Upper lobe of right lung (tissue), 1 donor: ENCODE measurements at regions not wholly inside any gene's neighbourhood (a gene's known extent, or its start where the extent isn't known, plus 50 kb on each side); places are given as distances from the start of the nearest gene placed in this dataset.
A peak's percentile ranks its signal among the peaks of the same experiment; 100 is the strongest.
"Not testable (repeated sequence)": the region's sequence is repeated elsewhere in the genome, so short reads cannot be mapped to it uniquely, and the experiment has no call there.

Experiments used
- ATAC-seq: fragments of 200-7000 bp; cut with Tn5 transposase; one replicate; pipeline ENCODE4 v1.9.1; 2020; ENCODE audit warnings: mild to moderate bottlenecking, moderate library complexity
- DNase-seq: peaks from one replicate; pipeline ENCODE4 v3.0.0-alpha.2; 2020
- H3K27ac ChIP-seq: fragments of 200-600 bp; one replicate; pipeline ENCODE4 v1.8.0; 2022
- H3K27me3 ChIP-seq: fragments of 200-600 bp; one replicate; pipeline ENCODE4 v1.8.0; 2022; ENCODE audit warnings: mild to moderate bottlenecking
- H3K36me3 ChIP-seq: fragments of 200-600 bp; one replicate; pipeline ENCODE4 v1.8.0; 2022
- H3K4me1 ChIP-seq: fragments of 200-600 bp; one replicate; pipeline ENCODE4 v1.8.0; 2022
- H3K4me3 ChIP-seq: fragments of 200-600 bp; one replicate; pipeline ENCODE4 v1.8.0; 2022; ENCODE audit warnings: mild to moderate bottlenecking
- H3K9me3 ChIP-seq: fragments of 200-600 bp; one replicate; pipeline ENCODE4 v1.8.0; 2022
- intact Hi-C: fragments of 100-400 bp; cut with DNase I; formaldehyde crosslinking; loops from one replicate; pipeline ENCODE4 v1.11.0; 2022
- donor health status: DM: no; HTN: yes; CAD: no; lungs with severe emphysema.

GRCh38 chr7:55702831-55703230 lies 130.5 kb upstream of the VOPP1 start:
- intact Hi-C loops, H3K36me3 ChIP-seq, H3K9me3 ChIP-seq, H3K4me1 ChIP-seq, H3K27ac ChIP-seq, DNase-seq, H3K4me3 ChIP-seq, H3K27me3 ChIP-seq, ATAC-seq: not testable (repeated sequence)

GRCh38 chr7:55699450-55699842 lies 127.1 kb upstream of the VOPP1 start:
- DNase-seq, H3K36me3 ChIP-seq, H3K27me3 ChIP-seq, ATAC-seq, H3K4me1 ChIP-seq, H3K9me3 ChIP-seq, intact Hi-C loops, H3K27ac ChIP-seq, H3K4me3 ChIP-seq: not testable (repeated sequence)

GRCh38 chr7:55698607-55699449 lies 126.5 kb upstream of the VOPP1 start:
- DNase-seq, ATAC-seq, H3K4me3 ChIP-seq, H3K9me3 ChIP-seq, intact Hi-C loops, H3K4me1 ChIP-seq, H3K36me3 ChIP-seq, H3K27me3 ChIP-seq, H3K27ac ChIP-seq: not testable (repeated sequence)

GRCh38 chr7:55695893-55696701 lies 123.8 kb upstream of the VOPP1 start:
- ATAC-seq, H3K4me1 ChIP-seq, H3K27me3 ChIP-seq, DNase-seq, H3K9me3 ChIP-seq, intact Hi-C loops, H3K36me3 ChIP-seq, H3K4me3 ChIP-seq, H3K27ac ChIP-seq: not testable (repeated sequence)

- intact Hi-C loops, H3K36me3 ChIP-seq, H3K4me3 ChIP-seq, H3K27ac ChIP-seq, H3K9me3 ChIP-seq, H3K27me3 ChIP-seq, H3K4me1 ChIP-seq, DNase-seq: not testable (repeated sequence)
- ATAC-seq: peak; percentile 74
These were observed 122.2 kb upstream of the VOPP1 start for GRCh38 chr7:55694484-55694883.

DNA sequence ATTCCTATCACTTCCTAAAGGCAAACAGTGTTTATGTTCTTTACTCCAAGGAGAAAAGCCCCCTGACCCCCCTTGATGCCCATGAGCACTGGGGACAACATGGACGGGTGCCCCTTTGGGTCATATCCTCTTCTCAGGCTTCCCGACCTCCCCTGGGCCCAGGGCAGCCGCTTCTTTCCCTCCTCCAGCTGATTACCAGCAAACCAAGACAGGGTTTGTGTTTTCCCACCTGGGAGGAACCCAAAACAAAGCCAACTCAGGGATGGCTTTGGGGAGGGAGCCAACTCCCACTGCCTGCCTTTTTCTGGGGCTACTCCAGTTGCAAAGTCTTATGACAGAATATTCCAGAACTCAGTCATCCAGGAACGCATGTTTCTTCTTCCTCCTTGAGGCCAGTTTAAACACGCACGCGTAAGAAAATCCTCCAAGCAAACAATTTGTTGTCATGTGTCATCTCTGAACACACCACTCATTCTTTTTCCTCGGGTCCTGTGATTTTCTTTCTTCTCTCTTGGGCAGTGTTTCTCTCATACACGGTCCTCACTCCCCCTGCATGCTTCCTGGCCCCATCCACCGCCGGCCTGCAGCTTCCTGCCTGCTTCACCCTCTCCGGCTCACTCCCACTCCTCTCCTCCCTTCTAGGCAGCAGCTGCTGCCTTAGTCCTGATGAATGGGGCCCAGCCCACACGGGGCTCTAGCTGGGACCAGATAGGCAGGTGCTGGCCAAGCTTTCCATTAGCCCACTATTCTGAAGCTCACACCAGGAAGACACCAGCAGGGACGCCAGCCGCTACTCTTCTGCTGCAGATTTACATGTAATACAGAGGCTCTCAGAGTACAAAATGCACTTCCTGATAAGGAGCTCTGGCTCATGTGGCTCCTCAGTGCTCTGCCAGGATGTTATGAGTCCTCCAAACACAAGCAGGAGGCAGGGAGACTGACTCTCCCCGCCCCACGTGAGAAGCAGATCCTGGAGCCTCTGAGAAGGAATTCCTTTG lies 116.7 kb upstream of the VOPP1 start:
- peak; percentile 80 for ATAC-seq
- H3K4me3 ChIP-seq, H3K9me3 ChIP-seq, H3K36me3 ChIP-seq, DNase-seq, H3K27me3 ChIP-seq, H3K4me1 ChIP-seq, intact Hi-C loops: not testable (repeated sequence)
- peak overlapping the region; percentile 60 for H3K27ac ChIP-seq

DNA sequence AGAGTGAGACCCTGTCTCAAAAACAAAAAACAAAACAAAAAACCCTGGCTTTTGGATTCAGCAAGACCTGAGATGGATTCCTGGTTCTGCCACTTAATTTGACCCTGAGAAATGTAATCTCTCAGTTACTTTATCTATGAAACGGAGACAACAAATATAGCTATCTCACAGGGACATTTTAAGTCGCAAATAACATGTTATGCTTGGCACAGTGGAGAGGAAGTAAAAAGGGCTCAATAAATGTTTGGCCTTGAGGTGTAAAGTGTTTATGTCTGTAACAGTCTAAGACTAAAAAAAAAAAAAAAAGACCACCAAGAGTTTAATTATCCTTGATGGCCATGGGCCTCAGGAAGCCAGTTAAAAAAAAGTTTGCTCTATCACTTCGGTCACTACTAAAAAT lies 116.0 kb upstream of the VOPP1 start:
- DNase-seq, intact Hi-C loops, ATAC-seq, H3K4me1 ChIP-seq, H3K27me3 ChIP-seq, H3K4me3 ChIP-seq, H3K36me3 ChIP-seq, H3K9me3 ChIP-seq, H3K27ac ChIP-seq: not testable (repeated sequence)

DNA sequence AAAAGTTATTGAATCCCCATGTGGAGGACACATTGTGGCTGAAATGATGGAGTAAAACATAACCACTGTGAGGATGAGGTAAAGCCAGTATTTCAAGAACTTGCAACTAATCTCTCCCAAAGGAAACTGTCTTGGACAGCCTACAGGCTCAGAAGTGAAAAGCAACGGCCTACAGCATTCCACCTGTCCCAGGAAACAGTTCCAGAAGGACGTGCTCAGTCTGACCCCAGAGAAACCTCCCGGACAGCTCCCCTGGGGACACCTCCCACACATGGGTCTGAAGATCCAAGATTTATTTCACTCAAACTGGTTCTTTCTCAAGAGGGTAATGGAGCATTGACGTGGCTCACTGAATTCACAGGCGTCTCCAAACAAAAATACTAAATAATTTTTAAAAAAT lies 115.0 kb upstream of the VOPP1 start:
- intact Hi-C loops, H3K27ac ChIP-seq, H3K4me3 ChIP-seq, H3K9me3 ChIP-seq, ATAC-seq, DNase-seq, H3K4me1 ChIP-seq, H3K27me3 ChIP-seq, H3K36me3 ChIP-seq: not testable (repeated sequence)

DNA sequence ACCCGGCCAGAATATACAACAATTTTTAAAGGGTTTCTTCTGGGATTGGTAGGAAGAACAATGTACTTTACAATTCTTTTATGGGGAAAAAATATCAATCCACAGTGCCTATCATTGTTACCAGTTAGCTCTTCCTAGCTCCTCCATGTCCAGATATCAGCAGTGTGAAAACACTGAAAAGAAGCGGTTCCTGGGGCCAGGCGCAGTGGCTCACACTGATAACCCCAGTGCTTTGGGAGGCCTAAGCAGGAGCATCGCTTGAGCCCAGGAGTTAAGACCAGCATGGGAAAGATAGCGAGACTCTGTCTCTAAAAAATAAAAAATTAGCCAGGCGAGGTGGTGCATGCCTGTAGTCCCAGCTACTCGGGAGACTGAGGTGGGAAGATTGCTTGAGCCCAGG lies 114.5 kb upstream of the VOPP1 start:
- H3K4me3 ChIP-seq, H3K4me1 ChIP-seq, DNase-seq, H3K36me3 ChIP-seq, intact Hi-C loops, H3K27ac ChIP-seq, ATAC-seq, H3K9me3 ChIP-seq, H3K27me3 ChIP-seq: not testable (repeated sequence)

GRCh38 chr7:55683501-55683900 lies 111.2 kb upstream of the VOPP1 start:
- H3K27me3 ChIP-seq, H3K9me3 ChIP-seq, H3K36me3 ChIP-seq, H3K4me1 ChIP-seq, intact Hi-C loops, H3K4me3 ChIP-seq, H3K27ac ChIP-seq, DNase-seq: not testable (repeated sequence)
- ATAC-seq: peak; percentile 22

DNA sequence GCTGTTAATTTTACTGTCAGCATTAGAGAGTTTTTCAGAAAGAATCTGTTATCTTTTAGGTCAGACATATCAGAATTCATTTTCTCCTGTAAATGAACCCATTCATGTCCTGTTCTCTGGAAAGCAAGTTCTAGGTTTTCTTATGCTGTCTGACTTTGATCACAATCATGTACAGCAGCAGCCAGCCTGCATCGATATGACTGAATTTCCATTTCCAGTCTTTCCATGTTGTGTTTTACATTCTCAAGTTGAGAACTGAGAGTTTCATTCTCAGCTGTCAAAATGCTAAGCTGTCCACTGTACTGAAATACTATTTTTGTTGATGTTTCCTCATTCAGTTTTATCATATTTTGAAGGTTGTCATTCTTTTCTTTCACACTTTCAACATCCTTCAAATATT lies 103.3 kb upstream of the VOPP1 start:
- H3K4me3 ChIP-seq, H3K27me3 ChIP-seq, intact Hi-C loops, H3K4me1 ChIP-seq, H3K27ac ChIP-seq, H3K36me3 ChIP-seq, H3K9me3 ChIP-seq, DNase-seq, ATAC-seq: not testable (repeated sequence)

DNA sequence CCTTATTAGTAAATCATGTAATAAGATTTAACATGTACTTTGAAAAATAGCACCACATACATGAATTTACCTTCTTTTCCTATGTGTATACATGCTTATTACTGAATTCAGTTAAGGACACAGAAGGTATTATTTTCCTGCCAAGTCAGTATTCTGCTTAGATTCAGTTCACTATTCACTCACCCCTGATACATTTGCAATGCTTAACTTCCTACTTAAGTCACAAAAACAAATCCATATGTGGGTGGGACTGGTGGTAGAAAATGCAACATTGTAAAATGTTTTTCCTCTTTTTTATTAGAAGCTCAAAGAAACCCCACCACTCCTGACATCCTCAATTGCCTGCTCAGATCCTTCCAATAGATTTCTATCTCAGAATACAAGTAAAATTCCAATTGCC lies 101.2 kb upstream of the VOPP1 start:
- H3K4me1 ChIP-seq, H3K27me3 ChIP-seq, DNase-seq, H3K27ac ChIP-seq, H3K4me3 ChIP-seq, intact Hi-C loops, H3K36me3 ChIP-seq, H3K9me3 ChIP-seq: not testable (repeated sequence)
- ATAC-seq: peak; percentile 60

DNA sequence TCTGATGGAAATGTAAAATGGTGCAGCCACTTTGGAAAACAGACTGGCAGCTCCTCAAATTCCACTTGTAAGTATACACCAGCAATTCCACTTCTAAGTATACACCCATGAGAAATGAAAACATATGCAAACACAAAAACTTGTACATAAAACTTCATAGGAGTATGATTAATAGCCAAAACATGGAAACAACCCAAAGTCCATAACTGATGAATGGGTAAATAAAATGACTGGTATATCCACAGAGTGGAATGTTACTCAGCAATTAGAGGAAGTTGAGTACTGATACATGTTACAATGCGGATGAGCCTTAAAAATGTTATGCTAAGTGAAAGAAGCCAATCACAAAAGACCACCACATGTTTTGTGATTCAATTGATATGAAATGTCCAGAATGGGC lies 99.8 kb upstream of the VOPP1 start:
- H3K4me1 ChIP-seq, H3K27ac ChIP-seq, H3K36me3 ChIP-seq, intact Hi-C loops, ATAC-seq, H3K27me3 ChIP-seq, DNase-seq, H3K9me3 ChIP-seq, H3K4me3 ChIP-seq: not testable (repeated sequence)
